Neural progenitor cell (in vitro differentiated cells): ENCODE measurements at regions not wholly inside any gene's neighbourhood (a gene's known extent, or its start where the extent isn't known, plus 50 kb on each side); places are given as distances from the start of the nearest gene placed in this dataset.

Experiments used
- DNase-seq: peaks from one replicate; pipeline ENCODE4 v3.0.0-alpha.2; 2016; ENCODE audit warnings: low spot score
- H2AFZ ChIP-seq: fragments of 200-600 bp; sonication (generic); replicated peaks from 2 replicates; pipeline ENCODE4 v1.6.1; 2016; ENCODE audit warnings: antibody characterized with exemption
- H3F3A ChIP-seq: fragments of 200-600 bp; sonication (generic); 2 replicates; pipeline ENCODE4 v1.6.1; 2016; ENCODE audit warnings: antibody characterized with exemption, low read depth
- H3K27ac ChIP-seq: fragments of 200-600 bp; sonication (generic); 2 replicates; pipeline ENCODE4 v1.5.1; 2016; ENCODE audit warnings: mild to moderate bottlenecking
- H3K27me3 ChIP-seq: fragments of 200-600 bp; sonication (generic); 2 replicates; pipeline ENCODE4 v1.6.1; 2016; ENCODE audit warnings: mild to moderate bottlenecking, moderate library complexity
- H3K36me3 ChIP-seq: fragments of 200-600 bp; sonication (generic); 2 replicates; pipeline ENCODE4 v1.5.1; 2016
- H3K4me1 ChIP-seq: fragments of 200-600 bp; sonication (generic); 2 replicates; pipeline ENCODE4 v1.6.1; 2016; ENCODE audit warnings: mixed run types
- H3K4me2 ChIP-seq: fragments of 200-600 bp; sonication (generic); 2 replicates; pipeline ENCODE4 v1.6.1; 2016
- H3K4me3 ChIP-seq: fragments of 200-600 bp; sonication (generic); 2 replicates; pipeline ENCODE4 v1.5.1; 2016
- H3K79me2 ChIP-seq: fragments of 200-600 bp; sonication (generic); 2 replicates; pipeline ENCODE4 v1.6.1; 2016; ENCODE audit warnings: low read depth
- H3K9ac ChIP-seq: fragments of 200-600 bp; sonication (generic); 2 replicates; pipeline ENCODE4 v1.6.1; 2016
- H3K9me3 ChIP-seq: fragments of 200-600 bp; sonication (generic); 2 replicates; pipeline ENCODE4 v1.5.1; 2016; ENCODE audit warnings: low read depth
- H4K20me1 ChIP-seq: fragments of 200-600 bp; sonication (generic); 2 replicates; pipeline ENCODE4 v1.6.1; 2016; ENCODE audit warnings: low read depth
- H3K27ac Mint-ChIP-seq: 3 replicates; pipeline ENCODE4 v1.8.0; 2021; ENCODE audit warnings: mixed read lengths
- H3K27me3 Mint-ChIP-seq: 2 replicates; pipeline ENCODE4 v1.8.0; 2022; ENCODE audit warnings: low read depth, mild to moderate bottlenecking, inconsistent platforms, moderate library complexity, mixed read lengths; ENCODE audit not compliant: insufficient read depth
- H3K36me3 Mint-ChIP-seq: 3 replicates; pipeline ENCODE4 v1.8.0; 2021; ENCODE audit warnings: mixed read lengths
- H3K4me1 Mint-ChIP-seq: 3 replicates; pipeline ENCODE4 v1.8.0; 2021; ENCODE audit warnings: mixed read lengths
- H3K4me3 Mint-ChIP-seq: 3 replicates; pipeline ENCODE4 v1.8.0; 2021; ENCODE audit warnings: mild to moderate bottlenecking, moderate library complexity, mixed read lengths
- H3K9me3 Mint-ChIP-seq: 3 replicates; pipeline ENCODE4 v1.8.0; 2020; ENCODE audit warnings: mixed read lengths
- EZH2 ChIP-seq: fragments of 200-600 bp; sonication (generic); IDR thresholded peaks from 2 replicates; pipeline ENCODE4 v1.6.1; 2017; ENCODE audit warnings: antibody characterized with exemption, mild to moderate bottlenecking, moderate library complexity
- EZH2phosphoT487 ChIP-seq: fragments of 200-600 bp; sonication (generic); IDR thresholded peaks from 2 replicates; pipeline ENCODE4 v1.6.1; 2017; ENCODE audit warnings: antibody characterized with exemption
- TF ChIP-seq, protein P1 (sequence below): fragments of 200-600 bp; sonication (generic); IDR thresholded peaks from 2 replicates; pipeline ENCODE4 v1.5.1; 2017; ENCODE audit warnings: antibody characterized with exemption, mild to moderate bottlenecking

DNA sequence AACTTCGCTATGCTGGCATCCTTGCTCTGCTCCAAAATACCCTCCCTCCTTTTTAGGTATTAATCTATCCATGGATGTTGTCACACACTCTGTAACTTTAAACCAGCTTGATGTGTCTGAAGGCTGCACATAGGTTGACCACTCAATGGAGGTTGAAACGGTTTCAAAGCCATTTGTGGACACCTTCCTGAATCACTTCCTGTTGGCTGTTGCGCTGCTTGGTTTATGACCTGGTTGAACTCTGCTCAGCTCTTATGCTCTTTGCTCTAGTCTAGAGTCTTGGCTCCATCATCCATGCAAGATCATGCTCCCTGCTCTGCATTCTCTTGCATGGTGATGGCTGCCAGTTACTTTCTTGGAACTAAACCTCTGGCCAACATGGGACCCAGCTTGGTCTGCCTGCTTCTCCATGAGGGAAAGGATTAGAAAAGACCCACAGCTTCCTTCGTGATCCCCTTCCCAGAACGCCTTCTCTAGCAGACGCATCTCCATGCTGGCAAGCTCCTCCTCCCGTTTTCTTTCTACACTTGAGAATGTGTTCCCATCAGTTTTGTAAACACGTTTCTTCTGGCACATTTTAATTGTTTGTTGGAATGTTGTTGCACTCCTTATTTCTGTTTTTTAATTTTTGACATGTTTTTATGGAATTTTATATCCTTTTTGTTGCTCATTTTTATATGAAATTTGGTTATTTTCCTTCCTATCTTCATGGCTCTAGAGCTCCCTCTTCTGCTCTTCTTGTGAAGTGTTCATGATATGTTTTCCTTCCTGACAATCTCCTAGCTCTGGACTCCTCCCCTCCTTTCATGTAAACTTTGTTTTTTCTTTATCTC lies 149.8 kb downstream of the XPNPEP1 start:
- no peak overlapping the region for H3K27ac ChIP-seq

DNA sequence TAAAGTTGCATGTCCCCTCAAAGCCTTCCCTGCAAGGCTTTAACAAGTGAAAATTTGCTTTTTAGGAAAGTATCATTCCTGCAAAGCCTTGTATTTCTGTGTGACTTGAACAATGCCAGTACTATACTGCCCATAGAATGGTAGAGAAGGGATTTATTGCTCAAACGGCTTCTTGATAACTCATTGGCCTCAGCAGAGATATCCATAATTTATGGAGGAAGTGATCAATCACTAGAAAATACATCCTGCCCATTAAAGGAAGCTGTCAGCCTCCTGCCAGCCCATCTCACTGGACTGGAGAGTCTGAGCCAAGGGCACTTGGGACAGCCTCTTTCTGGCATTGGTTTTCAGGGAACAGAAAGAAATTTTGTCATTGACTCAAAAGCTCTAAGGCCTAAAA lies 152.6 kb downstream of the XPNPEP1 start:
- Histone ChIP-seq H4K20me1 (no peaks in the 10 kb centered on the region), H3K9ac (no peak overlapping the region), H3K4me2 (no peak overlapping the region), H2AFZ (no peak overlapping the region), H3K4me1 (no peaks in the 10 kb centered on the region), H3K79me2 (no peaks in the 10 kb centered on the region), H3K36me3 (no peaks in the 10 kb centered on the region), H3K27me3 (no peaks in the 10 kb centered on the region), H3K27ac (no peak overlapping the region), H3F3A (no peaks in the 10 kb centered on the region), H3K4me3 (no peak overlapping the region), H3K9me3 (no peaks in the 10 kb centered on the region)
- TF ChIP-seq, protein P1, sequence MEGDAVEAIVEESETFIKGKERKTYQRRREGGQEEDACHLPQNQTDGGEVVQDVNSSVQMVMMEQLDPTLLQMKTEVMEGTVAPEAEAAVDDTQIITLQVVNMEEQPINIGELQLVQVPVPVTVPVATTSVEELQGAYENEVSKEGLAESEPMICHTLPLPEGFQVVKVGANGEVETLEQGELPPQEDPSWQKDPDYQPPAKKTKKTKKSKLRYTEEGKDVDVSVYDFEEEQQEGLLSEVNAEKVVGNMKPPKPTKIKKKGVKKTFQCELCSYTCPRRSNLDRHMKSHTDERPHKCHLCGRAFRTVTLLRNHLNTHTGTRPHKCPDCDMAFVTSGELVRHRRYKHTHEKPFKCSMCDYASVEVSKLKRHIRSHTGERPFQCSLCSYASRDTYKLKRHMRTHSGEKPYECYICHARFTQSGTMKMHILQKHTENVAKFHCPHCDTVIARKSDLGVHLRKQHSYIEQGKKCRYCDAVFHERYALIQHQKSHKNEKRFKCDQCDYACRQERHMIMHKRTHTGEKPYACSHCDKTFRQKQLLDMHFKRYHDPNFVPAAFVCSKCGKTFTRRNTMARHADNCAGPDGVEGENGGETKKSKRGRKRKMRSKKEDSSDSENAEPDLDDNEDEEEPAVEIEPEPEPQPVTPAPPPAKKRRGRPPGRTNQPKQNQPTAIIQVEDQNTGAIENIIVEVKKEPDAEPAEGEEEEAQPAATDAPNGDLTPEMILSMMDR = no peak
- TF ChIP-seq EZH2phosphoT487 (no peak), EZH2 (no peak)
- H3K27me3 Mint-ChIP-seq = no peaks in the 10 kb centered on the region
- H3K4me3 Mint-ChIP-seq = no peak overlapping the region
- H3K27ac Mint-ChIP-seq = no peak overlapping the region
- no peak for DNase-seq
- no peaks in the 10 kb centered on the region for H3K4me1 Mint-ChIP-seq
- no peaks in the 10 kb centered on the region for H3K36me3 Mint-ChIP-seq
- H3K9me3 Mint-ChIP-seq = peaks cover 5% of the 10 kb centered on the region

More for the DNA sequence above, 149.8 kb downstream of the XPNPEP1 start:
- Mint-ChIP-seq H3K27ac (no peak overlapping the region), H3K4me3 (no peak overlapping the region), H3K27me3 (no peaks in the 10 kb centered on the region), H3K36me3 (no peaks in the 10 kb centered on the region), H3K4me1 (no peaks in the 10 kb centered on the region), H3K9me3 (peaks cover 3% of the 10 kb centered on the region)
- TF ChIP-seq EZH2phosphoT487 = no peak
- TF ChIP-seq, protein P1 = peak; percentile 79
- Histone ChIP-seq H3K4me3 (no peak overlapping the region), H3K9ac (no peak overlapping the region), H3K9me3 (no peaks in the 10 kb centered on the region), H4K20me1 (no peaks in the 10 kb centered on the region), H3K27me3 (no peaks in the 10 kb centered on the region), H2AFZ (peak overlapping the region; percentile 81), H3F3A (no peaks in the 10 kb centered on the region), H3K79me2 (no peaks in the 10 kb centered on the region), H3K4me2 (no peak overlapping the region), H3K36me3 (no peaks in the 10 kb centered on the region), H3K4me1 (no peaks in the 10 kb centered on the region)
- peak; percentile 48 for DNase-seq

DNA sequence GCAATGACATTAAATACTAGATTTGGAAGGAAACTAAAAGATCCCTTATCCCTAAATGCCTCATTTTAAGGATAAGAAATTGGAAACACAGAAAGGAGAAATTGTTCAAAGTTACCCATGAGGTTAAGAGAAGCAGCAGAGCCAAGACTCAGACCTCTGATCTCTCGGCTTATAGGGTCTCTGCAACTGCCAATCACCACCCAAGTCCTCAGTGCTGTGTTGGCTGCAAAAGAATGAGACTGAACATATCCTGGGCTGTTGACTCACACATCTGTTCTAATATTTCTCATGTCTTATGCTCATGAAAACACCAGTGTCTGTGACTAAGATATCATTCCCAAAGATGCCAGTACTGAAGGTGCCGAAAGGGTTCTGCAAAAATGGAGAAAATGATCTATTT lies 153.3 kb downstream of the XPNPEP1 start:
- H3K9ac ChIP-seq = no peak overlapping the region
- no peak overlapping the region for H3K4me3 ChIP-seq
- no peaks in the 10 kb centered on the region for H3K4me1 ChIP-seq
- TF ChIP-seq, protein P1 = no peak
- H3K79me2 ChIP-seq = no peaks in the 10 kb centered on the region
- H3K36me3 Mint-ChIP-seq = no peaks in the 10 kb centered on the region
- no peak for DNase-seq
- no peaks in the 10 kb centered on the region for H3F3A ChIP-seq
- H3K4me2 ChIP-seq = no peak overlapping the region
- H3K27ac ChIP-seq = no peak overlapping the region
- H3K27me3 Mint-ChIP-seq = no peaks in the 10 kb centered on the region
- no peak overlapping the region for H3K4me3 Mint-ChIP-seq
- no peak overlapping the region for H3K27ac Mint-ChIP-seq
- H4K20me1 ChIP-seq = no peaks in the 10 kb centered on the region
- peaks cover 5% of the 10 kb centered on the region for H3K9me3 Mint-ChIP-seq
- no peaks in the 10 kb centered on the region for H3K9me3 ChIP-seq
- H3K27me3 ChIP-seq = no peaks in the 10 kb centered on the region
- no peaks in the 10 kb centered on the region for H3K36me3 ChIP-seq
- no peak overlapping the region for H2AFZ ChIP-seq
- H3K4me1 Mint-ChIP-seq = no peaks in the 10 kb centered on the region
